ENCODE measurements at regions not wholly inside any gene's neighbourhood (a gene's known extent, or its start where the extent isn't known, plus 50 kb on each side); places are given as distances from the start of the nearest gene placed in this dataset.

GRCh38 chr15:31609906-31610305 is 283.3 kb downstream of the KLF13 start:
- TF ChIP-seq CTCF (IDR thresholded peaks at IDR 0.05): no peak
- no peak for TF ChIP-seq POLR2A (IDR thresholded peaks at IDR 0.05)

Data from thyroid gland (tissue), 4 donors.